H9 (cell line): ENCODE measurements at regions not wholly inside any gene's neighbourhood (a gene's known extent, or its start where the extent isn't known, plus 50 kb on each side); places are given as distances from the start of the nearest gene placed in this dataset.

Source experiments
- DNase-seq: peaks from one replicate; pipeline ENCODE4 v3.0.0-alpha.2; 2017
- H2AFZ ChIP-seq: one replicate; pipeline ENCODE4 v1.6.1; 2013; ENCODE audit warnings: mild to moderate bottlenecking, low read length, control low read depth, moderate library complexity
- H2AK5ac ChIP-seq: 2 replicates; pipeline ENCODE4 v1.6.1; 2013; ENCODE audit warnings: low read length, control low read depth, mixed read lengths; ENCODE audit not compliant: insufficient read length
- H2BK120ac ChIP-seq: one replicate; pipeline ENCODE4 v1.6.1; 2013; ENCODE audit warnings: low read depth, mild to moderate bottlenecking, low read length, control low read depth, inconsistent platforms; ENCODE audit not compliant: poor library complexity, severe bottlenecking
- H2BK12ac ChIP-seq: 2 replicates; pipeline ENCODE4 v1.6.1; 2013; ENCODE audit warnings: low read length, control low read depth, mixed read lengths, low read depth; ENCODE audit not compliant: insufficient read length
- H2BK15ac ChIP-seq: 2 replicates; pipeline ENCODE4 v1.6.1; 2013; ENCODE audit warnings: low read depth, low read length, control low read depth
- H2BK20ac ChIP-seq: one replicate; pipeline ENCODE4 v1.6.1; 2013; ENCODE audit warnings: low read depth, mild to moderate bottlenecking, low read length, control low read depth, inconsistent platforms; ENCODE audit not compliant: poor library complexity, severe bottlenecking
- H2BK5ac ChIP-seq: 2 replicates; pipeline ENCODE4 v1.6.1; 2013; ENCODE audit warnings: low read length, control low read depth, mixed read lengths; ENCODE audit not compliant: insufficient read length
- H3K14ac ChIP-seq: 2 replicates; pipeline ENCODE4 v1.6.1; 2013; ENCODE audit warnings: low read length, control low read depth; ENCODE audit not compliant: insufficient read depth
- H3K18ac ChIP-seq: 2 replicates; pipeline ENCODE4 v1.6.1; 2013; ENCODE audit warnings: low read depth, mild to moderate bottlenecking, mixed read lengths, low read length, control low read depth; ENCODE audit not compliant: insufficient read length
- H3K23ac ChIP-seq: 2 replicates; pipeline ENCODE4 v1.6.1; 2013; ENCODE audit warnings: low read length, control low read depth, mixed read lengths, low read depth; ENCODE audit not compliant: insufficient read length
- H3K23me2 ChIP-seq: 2 replicates; pipeline ENCODE4 v1.6.1; 2013; ENCODE audit warnings: low read depth, mild to moderate bottlenecking, mixed read lengths, low read length, control low read depth; ENCODE audit not compliant: insufficient read length, poor library complexity, severe bottlenecking
- H3K27ac ChIP-seq: 2 replicates; pipeline ENCODE4 v1.5.1; 2013; ENCODE audit warnings: low read length, control low read depth, mixed read lengths, low read depth; ENCODE audit not compliant: insufficient read length
- H3K27me3 ChIP-seq: 2 replicates; pipeline ENCODE4 v1.6.1; 2013; ENCODE audit warnings: low read length, control low read depth, inconsistent platforms; ENCODE audit not compliant: insufficient read depth
- H3K4ac ChIP-seq: 2 replicates; pipeline ENCODE4 v1.6.1; 2013; ENCODE audit warnings: low read depth, mild to moderate bottlenecking, control low read depth, inconsistent platforms, low read length, moderate library complexity
- H3K4me1 ChIP-seq: 2 replicates; pipeline ENCODE4 v1.6.1; 2013; ENCODE audit warnings: low read length, control low read depth, inconsistent platforms; ENCODE audit not compliant: insufficient read depth
- H3K4me2 ChIP-seq: 2 replicates; pipeline ENCODE4 v1.6.1; 2013; ENCODE audit warnings: low read length, control low read depth, mixed read lengths; ENCODE audit not compliant: insufficient read length, insufficient read depth
- H3K56ac ChIP-seq: 2 replicates; pipeline ENCODE4 v1.6.1; 2013; ENCODE audit warnings: low read depth, mild to moderate bottlenecking, mixed read lengths, low read length, control low read depth; ENCODE audit not compliant: insufficient read length
- H3K79me1 ChIP-seq: 2 replicates; pipeline ENCODE4 v1.6.1; 2013; ENCODE audit warnings: low read depth, mild to moderate bottlenecking, moderate library complexity, low read length, control low read depth, inconsistent platforms; ENCODE audit not compliant: insufficient read depth, poor library complexity, severe bottlenecking
- H3K79me2 ChIP-seq: 2 replicates; pipeline ENCODE4 v1.6.1; 2013; ENCODE audit warnings: low read length, control low read depth, inconsistent platforms; ENCODE audit not compliant: insufficient read depth
- H3K9ac ChIP-seq: 2 replicates; pipeline ENCODE4 v1.6.1; 2013; ENCODE audit warnings: low read length, control low read depth, mixed read lengths; ENCODE audit not compliant: insufficient read length; ENCODE audit errors: extremely low read depth
- H3K9me3 ChIP-seq: one replicate; pipeline ENCODE4 v1.6.1; 2013; ENCODE audit warnings: low read depth, low read length, inconsistent platforms; ENCODE audit not compliant: control insufficient read depth
- H3T11ph ChIP-seq: one replicate; pipeline ENCODE4 v1.6.1; 2013; ENCODE audit warnings: mild to moderate bottlenecking, low read length, control low read depth, inconsistent platforms
- H4K20me1 ChIP-seq: one replicate; pipeline ENCODE4 v1.6.1; 2013; ENCODE audit not compliant: control insufficient read depth, insufficient read length, insufficient read depth
- H4K5ac ChIP-seq: 2 replicates; pipeline ENCODE4 v1.6.1; 2013; ENCODE audit warnings: low read depth, mild to moderate bottlenecking, mixed read lengths, low read length, control low read depth; ENCODE audit not compliant: insufficient read length
- H4K8ac ChIP-seq: replicated peaks from 2 replicates; pipeline ENCODE4 v1.6.1; 2013; ENCODE audit warnings: low read length, control low read depth, mixed read lengths, low read depth; ENCODE audit not compliant: insufficient read length
- H4K91ac ChIP-seq: 2 replicates; pipeline ENCODE4 v1.6.1; 2013; ENCODE audit warnings: low read depth, mild to moderate bottlenecking, moderate library complexity, mixed read lengths, low read length, control low read depth; ENCODE audit not compliant: insufficient read length
- H3K27ac Mint-ChIP-seq, 3 experiments: 2 replicates in 2 of 3; 3 replicates in 1 of 3; pipeline ENCODE4 v1.8.0; 2020 to 2021; ENCODE audit warnings: mixed read lengths in 3 of 3, mild to moderate bottlenecking in 1 of 3, moderate library complexity in 1 of 3
- H3K27me3 Mint-ChIP-seq: 2 replicates; pipeline ENCODE4 v1.8.0; 2021; ENCODE audit warnings: low read depth, mild to moderate bottlenecking, moderate library complexity, mixed read lengths
- H3K36me3 Mint-ChIP-seq, 3 experiments: 2 replicates in 2 of 3; 3 replicates in 1 of 3; pipeline ENCODE4 v1.8.0; 2020 to 2021; ENCODE audit warnings: low read depth in 3 of 3, mixed read lengths in 3 of 3; ENCODE audit not compliant: insufficient read depth in 1 of 3
- H3K4me1 Mint-ChIP-seq, 2 experiments: 2 replicates each; pipeline ENCODE4 v1.8.0; 2020; ENCODE audit warnings: mixed read lengths in 2 of 2
- H3K4me3 Mint-ChIP-seq, 2 experiments: 2 replicates in 1 of 2; 3 replicates in 1 of 2; pipeline ENCODE4 v1.8.0; 2020 to 2021; ENCODE audit warnings: mild to moderate bottlenecking in 2 of 2, mixed read lengths in 2 of 2, moderate library complexity in 1 of 2
- H3K9me3 Mint-ChIP-seq, 2 experiments: 2 replicates in 1 of 2; 3 replicates in 1 of 2; pipeline ENCODE4 v1.8.0; 2020; ENCODE audit warnings: mild to moderate bottlenecking in 2 of 2, mixed read lengths in 2 of 2, moderate library complexity in 1 of 2
- WGBS: extraction: QIAGEN DNeasy Blood & Tissue Kit; methylation state at CpG from one replicate; pipeline ENCODE4 v1.1.7; 2013; ENCODE audit warnings: missing lambda C conversion rate, low lambda C conversion rate, mixed read lengths; ENCODE audit not compliant: insufficient read length; ENCODE audit errors: extremely low coverage; 5-methylcytosine and 5-hydroxymethylcytosine counted together
- TF ChIP-seq, protein P1 (sequence below): fragments of 200-600 bp; sonication (generic); conservative IDR thresholded peaks from 3 replicates; pipeline ENCODE4 v1.8.0; 2021; ENCODE audit warnings: antibody characterized with exemption, mild to moderate bottlenecking

GRCh38 chr15:95448531-95449229 lies 881.8 kb upstream of the NR2F2 start:
- no peaks in the 10 kb centered on the region for H3K23me2 ChIP-seq
- H3K23ac ChIP-seq: no peak overlapping the region
- H3K9me3 Mint-ChIP-seq: no peaks in the 10 kb centered on the region
- H3K9ac ChIP-seq: no peak overlapping the region
- H4K5ac ChIP-seq: no peak overlapping the region
- H3K36me3 Mint-ChIP-seq: no peaks in the 10 kb centered on the region
- H4K91ac ChIP-seq: no peak overlapping the region
- no peak overlapping the region for H4K8ac ChIP-seq
- no peak overlapping the region for H3K27ac ChIP-seq
- H3K79me2 ChIP-seq: no peaks in the 10 kb centered on the region
- no peaks in the 10 kb centered on the region for H3K27me3 ChIP-seq
- no peak overlapping the region for H3K4me2 ChIP-seq
- no peak overlapping the region for H2AK5ac ChIP-seq
- no peaks in the 10 kb centered on the region for H3K4me1 ChIP-seq
- no peak overlapping the region for H3T11ph ChIP-seq
- H3K4me3 Mint-ChIP-seq: no peak overlapping the region
- no peak overlapping the region for H3K27ac Mint-ChIP-seq
- no peak overlapping the region for H2BK5ac ChIP-seq
- H3K14ac ChIP-seq: no peak overlapping the region
- no peaks in the 10 kb centered on the region for H3K79me1 ChIP-seq
- WGBS: no CpG with 5 or more reads among the region's 2 CpGs
- no peaks in the 10 kb centered on the region for H4K20me1 ChIP-seq
- no peak overlapping the region for H2BK120ac ChIP-seq
- H2BK15ac ChIP-seq: no peak overlapping the region
- no peak overlapping the region for H3K4ac ChIP-seq
- no peaks in the 10 kb centered on the region for H3K27me3 Mint-ChIP-seq
- no peaks in the 10 kb centered on the region for H3K9me3 ChIP-seq
- DNase-seq: no peak
- no peak overlapping the region for H3K56ac ChIP-seq
- no peak overlapping the region for H2BK12ac ChIP-seq
- no peak overlapping the region for H2BK20ac ChIP-seq
- peaks cover 0 to 5% of the 10 kb centered on the region in 2 experiments; a peak in 1 of 4 replicates for H3K4me1 Mint-ChIP-seq
- H2AFZ ChIP-seq: no peak overlapping the region
- TF ChIP-seq, protein P1, sequence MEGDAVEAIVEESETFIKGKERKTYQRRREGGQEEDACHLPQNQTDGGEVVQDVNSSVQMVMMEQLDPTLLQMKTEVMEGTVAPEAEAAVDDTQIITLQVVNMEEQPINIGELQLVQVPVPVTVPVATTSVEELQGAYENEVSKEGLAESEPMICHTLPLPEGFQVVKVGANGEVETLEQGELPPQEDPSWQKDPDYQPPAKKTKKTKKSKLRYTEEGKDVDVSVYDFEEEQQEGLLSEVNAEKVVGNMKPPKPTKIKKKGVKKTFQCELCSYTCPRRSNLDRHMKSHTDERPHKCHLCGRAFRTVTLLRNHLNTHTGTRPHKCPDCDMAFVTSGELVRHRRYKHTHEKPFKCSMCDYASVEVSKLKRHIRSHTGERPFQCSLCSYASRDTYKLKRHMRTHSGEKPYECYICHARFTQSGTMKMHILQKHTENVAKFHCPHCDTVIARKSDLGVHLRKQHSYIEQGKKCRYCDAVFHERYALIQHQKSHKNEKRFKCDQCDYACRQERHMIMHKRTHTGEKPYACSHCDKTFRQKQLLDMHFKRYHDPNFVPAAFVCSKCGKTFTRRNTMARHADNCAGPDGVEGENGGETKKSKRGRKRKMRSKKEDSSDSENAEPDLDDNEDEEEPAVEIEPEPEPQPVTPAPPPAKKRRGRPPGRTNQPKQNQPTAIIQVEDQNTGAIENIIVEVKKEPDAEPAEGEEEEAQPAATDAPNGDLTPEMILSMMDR: no peak
- H3K18ac ChIP-seq: no peak overlapping the region
